SJCRH30 (cell line): ENCODE measurements at regions not wholly inside any gene's neighbourhood (a gene's known extent, or its start where the extent isn't known, plus 50 kb on each side); places are given as distances from the start of the nearest gene placed in this dataset.
"Not testable (repeated sequence)": the region's sequence is repeated elsewhere in the genome, so short reads cannot be mapped to it uniquely, and the experiment has no call there.

Experiments
- DNase-seq, 2 experiments: peaks; one replicate each; pipeline ENCODE4 v3.0.0-alpha.2; 2015 to 2020
- H3K27ac ChIP-seq: fragments of 250-450 bp; sonication (Bioruptor Pico); 2 replicates; pipeline ENCODE4 v1.5.1; 2020; ENCODE audit warnings: mild to moderate bottlenecking, moderate library complexity
- H3K27me3 ChIP-seq: fragments of 250-450 bp; sonication (Bioruptor Pico); 2 replicates; pipeline ENCODE4 v1.5.1; 2020; ENCODE audit warnings: mild to moderate bottlenecking, moderate library complexity
- H3K36me3 ChIP-seq: fragments of 250-450 bp; sonication (Bioruptor Pico); 2 replicates; pipeline ENCODE4 v1.5.1; 2020; ENCODE audit warnings: mild to moderate bottlenecking, moderate library complexity
- H3K4me1 ChIP-seq: fragments of 250-450 bp; sonication (Bioruptor Pico); 2 replicates; pipeline ENCODE4 v1.5.1; 2020; ENCODE audit warnings: mild to moderate bottlenecking, moderate library complexity
- H3K4me3 ChIP-seq: fragments of 250-450 bp; sonication (Bioruptor Pico); 2 replicates; pipeline ENCODE4 v1.5.1; 2020; ENCODE audit warnings: mild to moderate bottlenecking, moderate library complexity
- H3K9me3 ChIP-seq: fragments of 250-450 bp; sonication (Bioruptor Pico); replicated peaks from 2 replicates; pipeline ENCODE4 v1.5.1; 2020; ENCODE audit warnings: mild to moderate bottlenecking, moderate library complexity

DNA sequence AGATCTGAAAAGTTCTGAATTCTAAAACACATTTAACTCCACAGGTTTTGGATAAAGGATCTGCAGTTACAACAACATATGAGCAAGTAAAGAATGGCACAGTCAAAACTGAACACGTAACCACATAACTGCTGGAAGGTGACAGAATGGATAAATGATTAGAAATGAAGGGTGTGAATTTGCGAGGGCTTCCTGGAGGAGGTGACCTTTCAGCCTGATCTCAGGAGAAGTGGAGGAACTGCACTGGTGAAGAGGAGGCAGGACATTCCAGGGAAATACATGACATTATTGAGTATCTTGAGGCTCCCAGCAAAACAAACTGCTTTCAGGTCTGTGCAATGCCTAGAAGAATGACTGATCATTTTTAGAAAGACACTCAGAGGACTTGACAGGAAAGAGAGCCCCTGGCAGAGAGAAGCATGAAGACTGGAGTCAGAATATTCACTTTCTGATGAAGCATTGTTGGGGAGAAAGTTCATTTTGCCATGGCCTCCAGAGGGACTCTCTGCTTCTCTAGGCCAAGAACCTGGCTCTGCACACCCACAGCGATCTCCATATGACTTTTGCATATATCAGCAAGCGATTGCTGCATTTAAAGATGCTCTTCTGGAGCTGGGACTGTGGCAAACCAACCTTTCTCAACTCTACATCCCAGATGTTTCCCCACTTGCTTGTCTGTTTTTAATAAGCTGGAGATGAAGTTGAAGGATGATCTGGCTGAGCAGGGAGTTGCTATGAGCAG, 122.7 kb upstream of the FAM78B start:
- Histone ChIP-seq H3K27ac (no peak overlapping the region), H3K9me3 (no peaks in the 10 kb centered on the region), H3K27me3 (no peaks in the 10 kb centered on the region), H3K4me3 (no peak overlapping the region), H3K4me1 (no peaks in the 10 kb centered on the region), H3K36me3 (no peaks in the 10 kb centered on the region)
- DNase-seq = no peak

DNA sequence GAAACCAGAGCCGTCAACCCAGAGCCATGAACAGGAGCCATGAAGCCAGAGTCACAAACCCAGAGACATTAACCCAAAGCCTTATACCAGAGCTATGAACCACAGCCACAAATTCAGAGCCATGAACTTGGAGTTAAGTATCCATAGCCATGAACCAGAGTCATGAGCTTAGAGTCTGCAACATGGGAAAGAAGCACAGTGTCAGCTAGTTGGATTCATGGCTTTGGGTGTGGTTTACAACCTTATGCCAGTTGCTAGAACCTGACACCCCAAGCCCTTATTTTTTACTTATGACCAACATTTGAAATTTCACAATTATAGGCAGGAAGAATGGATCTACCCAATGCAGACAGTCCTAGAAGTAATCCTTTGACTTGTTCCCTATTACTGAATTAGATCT, 128.9 kb upstream of the FAM78B start:
- Histone ChIP-seq H3K27ac (no peak overlapping the region), H3K9me3 (no peaks in the 10 kb centered on the region), H3K4me1 (no peaks in the 10 kb centered on the region), H3K36me3 (no peaks in the 10 kb centered on the region), H3K27me3 (no peaks in the 10 kb centered on the region), H3K4me3 (no peak overlapping the region)
- no peak for DNase-seq

DNA sequence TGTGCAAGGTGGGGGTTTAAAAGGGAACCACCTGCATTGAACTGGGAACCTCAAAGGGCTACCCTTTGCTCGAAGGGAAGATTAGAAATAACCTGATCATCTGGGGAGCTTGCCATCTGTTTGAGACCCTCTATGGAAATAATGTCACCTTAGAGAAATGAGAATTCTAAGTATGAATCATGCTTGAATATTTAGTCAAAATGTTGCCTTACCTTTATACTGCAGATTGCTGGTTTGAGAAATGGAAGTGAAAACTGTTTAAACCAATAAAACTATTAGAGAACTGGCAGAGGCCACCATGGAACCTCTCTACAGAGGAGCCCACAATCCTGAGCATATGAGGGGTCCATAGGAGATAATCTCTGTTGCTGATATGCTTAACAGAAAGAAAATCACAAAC, 131.2 kb upstream of the FAM78B start:
- H3K36me3 ChIP-seq = no peaks in the 10 kb centered on the region
- H3K9me3 ChIP-seq = no peaks in the 10 kb centered on the region
- DNase-seq = no peak
- H3K27me3 ChIP-seq = no peaks in the 10 kb centered on the region
- H3K4me3 ChIP-seq = no peak overlapping the region
- H3K4me1 ChIP-seq = no peaks in the 10 kb centered on the region
- H3K27ac ChIP-seq = no peak overlapping the region

DNA sequence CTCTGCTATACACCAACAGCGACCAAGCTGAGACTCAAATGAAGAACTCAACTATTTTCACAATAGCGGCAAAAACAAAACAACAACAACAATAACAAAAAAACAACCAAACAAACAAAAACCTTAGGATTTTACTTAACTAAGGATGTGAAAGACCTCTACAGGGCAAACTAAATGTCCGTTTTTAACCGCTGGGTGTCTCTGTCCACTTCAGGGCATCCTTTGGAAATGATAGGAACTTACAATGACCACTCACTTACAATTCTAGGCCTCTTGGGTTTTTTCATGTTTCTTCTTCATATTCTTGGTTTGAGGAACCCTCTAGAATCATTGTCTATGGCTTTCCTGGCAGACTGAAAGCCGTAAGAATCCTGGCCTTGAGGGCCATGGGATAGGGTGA, 134.0 kb upstream of the FAM78B start:
- no peak overlapping the region for H3K27ac ChIP-seq
- no peaks in the 10 kb centered on the region for H3K4me1 ChIP-seq
- H3K9me3 ChIP-seq = no peaks in the 10 kb centered on the region
- no peaks in the 10 kb centered on the region for H3K36me3 ChIP-seq
- peaks cover 2% of the 10 kb centered on the region; the same call in 1 of the 2 replicates for H3K27me3 ChIP-seq
- DNase-seq = no peak
- no peak overlapping the region for H3K4me3 ChIP-seq

DNA sequence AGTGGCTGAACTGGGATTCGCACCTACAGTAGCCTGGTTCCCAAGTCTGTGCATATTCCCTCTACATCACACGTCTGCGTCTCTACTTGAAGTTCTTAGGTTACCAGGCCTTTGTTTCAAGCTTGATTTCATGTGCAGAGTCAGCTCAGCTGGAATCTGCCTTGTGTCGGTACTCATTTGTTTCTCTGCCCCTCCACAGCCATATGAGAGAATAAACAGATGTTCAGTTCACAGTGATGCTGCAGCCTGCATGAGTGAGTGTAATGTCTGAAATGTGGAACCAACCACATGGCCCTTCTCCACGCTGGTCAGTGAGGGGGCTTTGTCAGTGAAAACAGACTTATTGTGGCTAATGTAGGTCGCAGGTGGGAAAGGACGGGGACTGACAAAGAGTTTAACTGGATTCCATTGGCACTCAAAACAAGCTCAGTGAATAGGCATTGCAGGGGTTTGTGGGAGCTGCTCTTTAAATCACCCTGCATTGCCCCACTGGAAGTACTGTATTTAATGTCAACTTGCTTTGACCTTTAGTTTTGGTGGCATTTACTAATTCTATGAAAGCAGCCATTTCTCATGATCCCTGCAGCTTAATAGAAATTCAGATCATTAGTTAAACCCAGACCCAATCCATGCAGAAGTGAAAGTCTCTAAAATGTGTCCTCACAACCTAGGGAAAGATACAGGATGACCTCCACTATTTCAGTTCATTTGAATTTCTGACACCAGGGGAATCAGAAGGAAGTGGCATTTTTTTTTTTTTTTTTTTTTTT, 136.4 kb upstream of the FAM78B start:
- no peaks in the 10 kb centered on the region for H3K36me3 ChIP-seq
- no peaks in the 10 kb centered on the region for H3K4me1 ChIP-seq
- no peak overlapping the region for H3K27ac ChIP-seq
- no peak for DNase-seq
- H3K4me3 ChIP-seq = no peak overlapping the region
- H3K27me3 ChIP-seq = peaks cover 2% of the 10 kb centered on the region; the same call in 1 of the 2 replicates
- no peaks in the 10 kb centered on the region for H3K9me3 ChIP-seq

DNA sequence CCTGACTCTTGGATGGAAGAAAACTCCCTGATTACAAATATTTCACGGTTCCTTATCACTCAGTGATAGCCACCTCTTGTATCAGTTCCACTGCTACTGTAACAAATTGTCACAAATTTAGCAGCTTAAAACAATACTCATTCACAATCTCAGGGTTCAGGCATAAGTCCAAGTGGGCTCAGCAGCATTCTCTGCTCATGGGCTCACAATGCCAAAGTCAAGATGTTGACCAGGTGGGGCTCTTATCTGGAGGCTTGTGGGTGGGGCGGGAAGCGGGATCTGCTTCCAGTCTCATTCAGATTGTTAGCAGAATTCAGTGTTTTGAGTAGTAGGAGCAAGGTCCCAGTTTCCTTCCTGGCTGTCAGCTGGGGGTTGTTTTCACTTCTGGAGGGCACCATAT, 137.3 kb upstream of the FAM78B start:
- Histone ChIP-seq H3K9me3 (no peaks in the 10 kb centered on the region), H3K4me3 (no peak overlapping the region), H3K36me3 (no peaks in the 10 kb centered on the region), H3K27ac (no peak overlapping the region), H3K27me3 (peaks cover 2% of the 10 kb centered on the region; the same call in 1 of the 2 replicates), H3K4me1 (no peaks in the 10 kb centered on the region)
- no peak for DNase-seq

DNA sequence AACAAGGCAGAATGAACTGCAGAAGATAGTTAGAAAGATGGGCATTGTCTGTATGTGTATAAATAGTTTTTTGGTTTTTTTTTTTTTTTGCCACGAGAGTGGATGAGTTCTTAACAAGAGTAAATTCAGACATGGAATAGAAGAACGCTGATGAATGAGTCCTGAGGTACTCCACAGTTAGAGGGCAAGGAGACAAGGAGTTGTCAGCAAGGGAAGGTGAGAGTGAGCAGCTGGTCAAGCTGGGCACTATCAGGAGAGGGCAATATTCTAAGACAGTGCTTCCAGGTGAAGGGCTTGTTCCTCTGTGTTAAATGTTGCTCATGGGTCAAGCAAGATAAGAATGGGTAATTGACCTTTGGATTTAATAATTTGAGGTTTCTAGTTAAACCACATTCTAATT, 138.6 kb upstream of the FAM78B start:
- no peak overlapping the region for H3K4me3 ChIP-seq
- H3K36me3 ChIP-seq = no peaks in the 10 kb centered on the region
- H3K27me3 ChIP-seq = peaks cover 2% of the 10 kb centered on the region; the same call in 1 of the 2 replicates
- DNase-seq = no peak
- H3K27ac ChIP-seq = no peak overlapping the region
- no peaks in the 10 kb centered on the region for H3K9me3 ChIP-seq
- no peaks in the 10 kb centered on the region for H3K4me1 ChIP-seq

DNA sequence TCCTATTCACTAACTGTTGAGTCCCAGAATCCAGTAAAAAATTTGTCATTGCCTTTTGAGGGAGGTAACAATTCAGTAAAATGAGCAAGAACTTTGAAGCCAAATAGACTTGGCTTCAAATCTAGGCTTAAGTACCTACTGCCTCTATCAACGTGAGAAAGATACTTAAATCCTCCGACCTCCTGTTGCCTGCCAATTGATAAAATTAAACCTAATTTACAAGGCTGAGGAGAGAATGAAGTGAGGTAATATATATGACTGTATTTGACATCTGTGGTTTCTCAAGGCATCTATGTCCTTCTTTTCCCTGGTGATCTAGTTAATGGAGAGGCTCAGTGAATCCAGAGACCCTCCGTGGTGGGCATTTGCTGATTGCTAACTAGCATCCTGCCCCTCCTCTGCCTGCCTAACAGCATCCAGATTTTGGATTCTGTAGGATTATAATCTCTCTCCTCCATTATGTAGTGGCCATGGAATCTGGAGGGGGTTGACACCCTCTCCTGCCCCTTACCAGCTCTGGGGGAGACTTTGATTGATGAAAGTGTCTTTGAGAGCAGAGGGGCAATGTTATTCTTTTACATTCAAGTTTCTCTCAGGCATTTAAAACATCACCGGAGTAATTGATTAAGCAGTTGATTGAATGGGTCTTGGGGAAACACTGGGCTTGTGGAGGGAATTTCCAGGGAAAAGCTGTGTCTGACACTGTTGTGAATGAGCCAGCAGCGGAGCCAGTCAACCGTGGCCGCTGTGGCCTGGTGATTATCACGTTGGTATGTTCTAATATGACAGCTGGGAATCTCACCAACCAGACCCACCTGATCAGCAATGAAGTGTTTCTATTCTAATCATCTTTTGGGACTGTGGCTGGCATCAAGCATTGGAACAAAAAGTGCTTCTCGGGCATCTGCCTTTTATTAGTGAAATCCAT, 140.7 kb upstream of the FAM78B start:
- Histone ChIP-seq H3K4me1 (no peaks in the 10 kb centered on the region), H3K36me3 (no peaks in the 10 kb centered on the region), H3K27me3 (peaks cover 2% of the 10 kb centered on the region; the same call in 1 of the 2 replicates), H3K4me3 (no peak overlapping the region), H3K9me3 (no peaks in the 10 kb centered on the region), H3K27ac (no peak overlapping the region)
- DNase-seq = peak in 1 of 2 experiments; percentile 13

DNA sequence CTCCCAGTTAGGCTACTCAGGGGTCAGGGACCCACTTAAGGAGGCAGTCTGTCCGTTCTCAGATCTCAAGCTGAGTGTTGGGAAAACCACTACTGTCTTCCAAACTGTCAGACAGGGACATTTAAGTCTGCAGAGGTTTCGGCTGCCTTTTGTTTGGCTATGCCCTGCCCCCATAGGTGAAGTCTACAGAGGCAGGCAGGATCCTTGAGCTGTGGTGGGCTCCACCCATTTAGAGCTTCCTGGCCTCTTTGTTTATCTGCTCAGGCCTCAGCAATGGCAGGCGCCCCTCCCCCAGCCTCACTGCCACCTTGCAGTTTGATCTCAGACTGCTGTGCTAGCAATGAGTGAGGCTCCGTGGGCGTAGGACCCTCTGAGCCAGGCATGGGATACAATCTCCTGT, 149.5 kb upstream of the FAM78B start:
- not testable (repeated sequence) for H3K4me1 ChIP-seq, H3K27ac ChIP-seq, DNase-seq, H3K4me3 ChIP-seq, H3K36me3 ChIP-seq, H3K9me3 ChIP-seq, H3K27me3 ChIP-seq

DNA sequence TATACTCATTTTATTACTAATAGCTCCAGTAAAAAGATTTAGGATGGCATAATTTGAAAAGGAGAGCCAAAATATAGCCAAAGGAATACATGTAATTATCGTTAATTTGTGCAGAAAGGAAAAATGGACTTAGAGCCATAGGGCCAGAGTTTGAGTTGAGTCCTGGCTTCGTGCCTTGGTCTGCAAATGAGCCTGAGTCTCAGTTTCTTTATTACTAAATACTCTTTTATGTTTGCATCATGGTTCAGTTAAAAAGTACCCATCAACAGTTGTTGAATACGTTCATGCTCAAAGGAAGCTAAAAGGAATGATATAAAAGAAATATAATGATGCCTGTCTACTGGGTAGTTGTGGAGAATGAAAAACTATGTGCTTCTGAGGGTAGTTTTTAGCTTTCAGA, 155.7 kb upstream of the FAM78B start:
- no peak overlapping the region for H3K27ac ChIP-seq
- H3K9me3 ChIP-seq = no peaks in the 10 kb centered on the region
- no peaks in the 10 kb centered on the region for H3K27me3 ChIP-seq
- H3K4me1 ChIP-seq = no peaks in the 10 kb centered on the region
- no peak overlapping the region for H3K4me3 ChIP-seq
- DNase-seq = no peak
- no peaks in the 10 kb centered on the region for H3K36me3 ChIP-seq

DNA sequence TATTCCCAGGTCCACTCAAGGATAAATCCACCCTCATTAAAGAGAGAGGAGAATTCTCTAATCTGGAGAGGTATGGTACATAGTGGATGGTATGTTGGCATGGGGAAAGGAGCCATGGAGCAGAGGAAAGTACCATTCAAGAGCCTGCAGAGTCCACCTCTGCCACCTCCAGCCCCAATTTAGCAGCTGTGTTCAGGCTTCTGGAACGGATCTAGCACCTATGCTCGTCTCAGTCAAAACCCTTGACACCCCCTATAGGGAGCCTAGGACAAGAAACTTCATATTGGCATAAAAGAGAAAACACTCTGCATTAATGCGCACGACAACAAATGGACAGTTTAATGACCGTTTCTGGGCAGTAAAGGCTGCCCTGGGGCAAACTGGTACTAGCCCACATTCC, 161.1 kb upstream of the FAM78B start:
- Histone ChIP-seq H3K27me3 (no peaks in the 10 kb centered on the region), H3K27ac (no peak overlapping the region), H3K4me3 (no peak overlapping the region), H3K4me1 (no peaks in the 10 kb centered on the region), H3K36me3 (no peaks in the 10 kb centered on the region), H3K9me3 (no peaks in the 10 kb centered on the region)
- no peak for DNase-seq

DNA sequence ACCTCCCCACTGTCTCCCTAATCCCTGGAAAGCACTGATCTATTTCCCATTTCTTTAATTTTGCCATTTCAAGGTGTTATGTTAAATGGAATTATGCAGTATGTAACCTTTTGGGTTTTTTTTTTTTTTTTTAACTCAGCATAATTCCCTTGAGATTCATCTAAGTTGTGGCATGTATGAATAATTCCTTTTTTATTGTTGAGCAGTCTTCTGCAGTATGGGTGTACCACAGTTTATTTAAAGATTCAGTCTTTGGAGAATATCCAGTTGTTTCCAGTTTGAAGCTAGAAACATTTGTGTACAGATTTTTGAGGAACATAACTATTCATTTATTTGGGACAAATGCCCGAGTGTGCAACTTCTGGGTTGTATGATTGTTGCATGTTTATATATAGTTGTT, 162.2 kb upstream of the FAM78B start:
- Histone ChIP-seq H3K9me3 (no peaks in the 10 kb centered on the region), H3K27ac (no peak overlapping the region), H3K36me3 (no peaks in the 10 kb centered on the region)

DNA sequence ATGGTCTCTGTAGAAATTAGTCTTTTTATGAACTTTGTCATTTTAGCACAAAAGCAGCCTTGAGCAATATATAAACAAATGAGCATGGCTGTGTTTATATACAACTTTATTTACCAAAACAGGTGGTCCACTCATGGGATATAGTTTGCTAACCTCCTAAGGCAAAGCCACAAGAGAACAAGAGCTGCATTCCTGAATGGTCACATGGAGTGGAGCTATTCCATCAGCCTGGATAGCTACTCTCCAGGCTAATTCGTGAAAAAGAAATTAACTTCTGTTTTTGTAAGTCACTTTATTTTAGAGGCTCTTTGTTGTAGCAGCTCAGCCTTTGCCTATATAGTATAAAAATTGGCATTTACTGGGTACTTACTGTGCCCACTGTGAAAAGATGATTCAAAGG, 163.3 kb upstream of the FAM78B start:
- no peak overlapping the region for H3K4me3 ChIP-seq
- no peak overlapping the region for H3K27ac ChIP-seq
- H3K27me3 ChIP-seq = no peaks in the 10 kb centered on the region
- no peaks in the 10 kb centered on the region for H3K9me3 ChIP-seq
- H3K4me1 ChIP-seq = no peaks in the 10 kb centered on the region
- no peaks in the 10 kb centered on the region for H3K36me3 ChIP-seq
- DNase-seq = peak in 1 of 2 experiments; percentile 32

More for the DNA sequence above, 162.2 kb upstream of the FAM78B start:
- DNase-seq = no peak
- Histone ChIP-seq H3K27me3 (no peaks in the 10 kb centered on the region), H3K4me3 (no peak overlapping the region), H3K4me1 (no peaks in the 10 kb centered on the region)

DNA sequence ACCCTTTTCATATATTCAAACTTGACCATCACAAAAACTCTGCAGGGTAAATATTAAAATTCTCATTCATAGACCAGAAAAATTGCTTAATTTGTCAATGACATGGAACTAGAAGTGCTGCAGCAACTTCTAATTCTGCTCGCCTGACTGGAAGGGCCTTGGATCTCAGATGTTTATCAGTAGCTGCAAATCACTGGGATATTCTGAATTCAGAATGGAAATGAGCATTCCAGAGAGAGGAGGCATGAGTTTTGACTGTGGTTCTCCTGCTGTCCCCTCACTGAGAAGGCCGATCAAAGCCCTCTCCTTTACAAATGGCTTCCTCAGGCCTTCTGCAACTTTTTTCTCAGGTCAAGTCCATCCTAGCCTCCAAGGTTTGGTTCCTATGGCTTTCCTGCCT, 171.3 kb upstream of the FAM78B start:
- Histone ChIP-seq H3K4me1 (no peaks in the 10 kb centered on the region), H3K36me3 (no peaks in the 10 kb centered on the region), H3K27ac (no peak overlapping the region), H3K27me3 (no peaks in the 10 kb centered on the region), H3K4me3 (no peak overlapping the region), H3K9me3 (no peaks in the 10 kb centered on the region)
- no peak for DNase-seq

DNA sequence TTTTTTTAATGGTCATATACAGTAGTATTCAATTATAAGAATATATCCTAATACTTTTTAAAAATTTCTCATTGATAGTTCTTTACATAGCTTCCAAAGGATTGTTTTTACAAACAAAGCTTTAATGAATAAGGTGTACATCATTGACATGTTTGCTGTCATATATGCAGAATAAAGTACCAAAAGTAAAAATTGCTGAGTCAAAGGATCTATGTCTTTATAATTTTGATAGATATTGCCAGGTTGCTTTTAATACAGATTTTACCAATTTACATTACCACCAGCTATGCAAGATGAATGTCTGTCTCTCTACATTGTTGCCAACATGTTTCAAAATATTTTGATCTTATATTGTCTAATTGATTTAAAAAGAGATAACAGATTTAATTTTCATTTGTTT, 173.9 kb upstream of the FAM78B start:
- Histone ChIP-seq H3K27ac (no peak overlapping the region), H3K9me3 (no peaks in the 10 kb centered on the region), H3K36me3 (no peaks in the 10 kb centered on the region), H3K4me1 (no peaks in the 10 kb centered on the region), H3K4me3 (no peak overlapping the region), H3K27me3 (no peaks in the 10 kb centered on the region)
- no peak for DNase-seq
